ENCODE measurements at regions not wholly inside any gene's neighbourhood (a gene's known extent, or its start where the extent isn't known, plus 50 kb on each side); places are given as distances from the start of the nearest gene placed in this dataset.

- H3K36me3 ChIP-seq: no peaks in the 10 kb centered on the region
- no peak overlapping the region for H3K4me3 ChIP-seq
- peaks cover 0 to 8% of the 10 kb centered on the region in 2 donors for H3K4me1 ChIP-seq
- no peak for DNase-seq (ENCODE audit: low spot score)
- TF ChIP-seq, protein P1, sequence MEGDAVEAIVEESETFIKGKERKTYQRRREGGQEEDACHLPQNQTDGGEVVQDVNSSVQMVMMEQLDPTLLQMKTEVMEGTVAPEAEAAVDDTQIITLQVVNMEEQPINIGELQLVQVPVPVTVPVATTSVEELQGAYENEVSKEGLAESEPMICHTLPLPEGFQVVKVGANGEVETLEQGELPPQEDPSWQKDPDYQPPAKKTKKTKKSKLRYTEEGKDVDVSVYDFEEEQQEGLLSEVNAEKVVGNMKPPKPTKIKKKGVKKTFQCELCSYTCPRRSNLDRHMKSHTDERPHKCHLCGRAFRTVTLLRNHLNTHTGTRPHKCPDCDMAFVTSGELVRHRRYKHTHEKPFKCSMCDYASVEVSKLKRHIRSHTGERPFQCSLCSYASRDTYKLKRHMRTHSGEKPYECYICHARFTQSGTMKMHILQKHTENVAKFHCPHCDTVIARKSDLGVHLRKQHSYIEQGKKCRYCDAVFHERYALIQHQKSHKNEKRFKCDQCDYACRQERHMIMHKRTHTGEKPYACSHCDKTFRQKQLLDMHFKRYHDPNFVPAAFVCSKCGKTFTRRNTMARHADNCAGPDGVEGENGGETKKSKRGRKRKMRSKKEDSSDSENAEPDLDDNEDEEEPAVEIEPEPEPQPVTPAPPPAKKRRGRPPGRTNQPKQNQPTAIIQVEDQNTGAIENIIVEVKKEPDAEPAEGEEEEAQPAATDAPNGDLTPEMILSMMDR (IDR thresholded peaks at IDR 0.05): no peak
- peak overlapping the region in 1 of 2 donors; percentile 23 for H3K27ac ChIP-seq
- no peaks in the 10 kb centered on the region for H3K27me3 ChIP-seq
- no peaks in the 10 kb centered on the region for H3K9me3 ChIP-seq
These were observed 413.2 kb downstream of the GJA1 start for GRCh38 chr6:121848523-121849255.

GRCh38 chr6:121849477-121849876, 414.0 kb downstream of the GJA1 start:
- H3K4me1 ChIP-seq: peaks cover 0 to 8% of the 10 kb centered on the region in 2 donors

GRCh38 chr6:121851056-121851455, 415.6 kb downstream of the GJA1 start:
- H3K27me3 ChIP-seq: no peaks in the 10 kb centered on the region
- TF ChIP-seq, protein P1 (IDR thresholded peaks at IDR 0.05): no peak
- H3K36me3 ChIP-seq: no peaks in the 10 kb centered on the region
- peaks cover 0 to 8% of the 10 kb centered on the region in 2 donors for H3K4me1 ChIP-seq
- no peak overlapping the region for H3K4me3 ChIP-seq
- DNase-seq (ENCODE audit: low spot score): no peak
- no peaks in the 10 kb centered on the region for H3K9me3 ChIP-seq
- peak overlapping the region in 1 of 2 donors; percentile 49 for H3K27ac ChIP-seq

More at GRCh38 chr6:121849477-121849876, 414.0 kb downstream of the GJA1 start:
- Histone ChIP-seq H3K27ac (no peak overlapping the region), H3K27me3 (no peaks in the 10 kb centered on the region), H3K4me3 (no peak overlapping the region), H3K36me3 (no peaks in the 10 kb centered on the region), H3K9me3 (no peaks in the 10 kb centered on the region)
- TF ChIP-seq, protein P1 (IDR thresholded peaks at IDR 0.05): peak; percentile 57 to 80
- peak; percentile 72 for DNase-seq (ENCODE audit: low spot score)

GRCh38 chr6:121853686-121854085, 418.2 kb downstream of the GJA1 start:
- Histone ChIP-seq H3K27ac (no peak overlapping the region), H3K36me3 (no peaks in the 10 kb centered on the region), H3K27me3 (no peaks in the 10 kb centered on the region), H3K9me3 (no peaks in the 10 kb centered on the region), H3K4me3 (no peak overlapping the region), H3K4me1 (no peaks in the 10 kb centered on the region)
- TF ChIP-seq, protein P1 (IDR thresholded peaks at IDR 0.05): no peak
- DNase-seq (ENCODE audit: low spot score): no peak

DNA sequence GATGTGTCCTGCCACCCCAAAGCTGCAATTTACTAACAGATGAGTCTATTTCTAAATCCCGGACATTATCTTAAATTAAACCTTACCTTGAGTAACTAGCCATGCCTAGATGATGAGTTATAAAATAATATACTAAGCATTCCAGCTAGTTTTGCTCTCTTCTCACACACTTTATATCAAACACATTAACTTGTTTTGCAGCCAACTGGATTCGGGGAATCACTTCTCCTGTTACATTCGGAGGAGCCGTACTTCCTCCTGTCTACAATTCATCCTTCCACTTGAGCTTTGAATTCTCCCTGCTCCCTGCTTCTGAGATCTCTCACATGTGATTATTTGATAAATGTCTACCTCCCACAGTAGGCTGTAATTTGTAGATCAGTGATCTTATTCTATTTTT, 420.1 kb downstream of the GJA1 start:
- no peaks in the 10 kb centered on the region for H3K36me3 ChIP-seq
- H3K4me3 ChIP-seq: no peak overlapping the region
- DNase-seq (ENCODE audit: low spot score): no peak
- H3K9me3 ChIP-seq: no peaks in the 10 kb centered on the region
- no peak overlapping the region for H3K27ac ChIP-seq
- H3K27me3 ChIP-seq: no peaks in the 10 kb centered on the region
- H3K4me1 ChIP-seq: no peaks in the 10 kb centered on the region
- TF ChIP-seq, protein P1 (IDR thresholded peaks at IDR 0.05): no peak

GRCh38 chr6:121856296-121856695, 420.9 kb downstream of the GJA1 start:
- H3K27ac ChIP-seq: no peak overlapping the region
- H3K27me3 ChIP-seq: no peaks in the 10 kb centered on the region
- H3K4me1 ChIP-seq: no peaks in the 10 kb centered on the region
- TF ChIP-seq, protein P1 (IDR thresholded peaks at IDR 0.05): no peak
- DNase-seq (ENCODE audit: low spot score): no peak
- H3K9me3 ChIP-seq: peaks cover 0 to 3% of the 10 kb centered on the region in 2 donors
- H3K36me3 ChIP-seq: no peaks in the 10 kb centered on the region
- H3K4me3 ChIP-seq: no peak overlapping the region
